Fibroblast of lung (primary cell): ENCODE measurements at regions not wholly inside any gene's neighbourhood (a gene's known extent, or its start where the extent isn't known, plus 50 kb on each side); places are given as distances from the start of the nearest gene placed in this dataset.
"Not testable (repeated sequence)": the region's sequence is repeated elsewhere in the genome, so short reads cannot be mapped to it uniquely, and the experiment has no call there.

Experiments
- DNase-seq, 2 donors: peaks; one replicate each; pipeline versions ENCODE4 v3.0.0 to v3.0.0-alpha.2; 2010; ENCODE audit warnings: low read depth in 2 of 2
- H2AFZ ChIP-seq: 2 replicates; pipeline ENCODE4 v1.5.1; 2012; ENCODE audit warnings: low read length, control low read depth, inconsistent platforms
- H3K27ac ChIP-seq: 2 replicates; pipeline ENCODE4 v1.5.1; 2011; ENCODE audit warnings: low read length, control low read depth; ENCODE audit not compliant: insufficient read depth
- H3K27me3 ChIP-seq: 2 replicates; pipeline ENCODE4 v1.5.1; 2011; ENCODE audit warnings: mild to moderate bottlenecking, low read length; ENCODE audit not compliant: control insufficient read depth, insufficient read depth
- H3K36me3 ChIP-seq: 2 replicates; pipeline ENCODE4 v1.5.1; 2011; ENCODE audit warnings: low read length; ENCODE audit not compliant: control insufficient read depth, insufficient read depth
- H3K4me1 ChIP-seq: 2 replicates; pipeline ENCODE4 v1.5.1; 2011; ENCODE audit warnings: low read length; ENCODE audit not compliant: control insufficient read depth, insufficient read depth; ENCODE audit errors: extremely low read depth
- H3K4me2 ChIP-seq: 2 replicates; pipeline ENCODE4 v1.5.1; 2011; ENCODE audit warnings: low read length, control low read depth; ENCODE audit not compliant: insufficient read depth; ENCODE audit errors: extremely low read depth
- H3K4me3 ChIP-seq, 4 experiments: fragments of 200-600 bp in 1 of 4; sonication (generic) in 1 of 4; replicated peaks in 1 of 4; 2 replicates each; pipeline ENCODE4 v1.5.1; 2011 to 2016; ENCODE audit warnings: low read length in 4 of 4, low read depth in 3 of 4, mild to moderate bottlenecking in 3 of 4, control low read depth in 2 of 4, inconsistent platforms in 1 of 4, mixed read lengths in 1 of 4; ENCODE audit not compliant: insufficient read depth in 1 of 4; ENCODE audit errors: control extremely low read depth in 1 of 4
- H3K79me2 ChIP-seq: 2 replicates; pipeline ENCODE4 v1.5.1; 2012; ENCODE audit warnings: mild to moderate bottlenecking, low read length, inconsistent platforms; ENCODE audit not compliant: control insufficient read depth, insufficient read depth
- H3K9ac ChIP-seq: 2 replicates; pipeline ENCODE4 v1.5.1; 2011; ENCODE audit warnings: mild to moderate bottlenecking, low read length, control low read depth; ENCODE audit not compliant: insufficient read depth
- H3K9me3 ChIP-seq: 2 replicates; pipeline ENCODE4 v1.5.1; 2012; ENCODE audit warnings: low read depth, low read length; ENCODE audit not compliant: control insufficient read depth, insufficient read depth
- H4K20me1 ChIP-seq: 2 replicates; pipeline ENCODE4 v1.5.1; 2011; ENCODE audit warnings: low read length; ENCODE audit not compliant: control insufficient read depth, insufficient read depth; ENCODE audit errors: extremely low read depth
- CTCF ChIP-seq, 2 donors: IDR thresholded peaks in 1 of 2; conservative IDR thresholded peaks in 1 of 2; 1 replicate in 1 of 2; 2 replicates in 1 of 2; pipeline ENCODE4 v1.5.1; 2011 to 2012; ENCODE audit warnings: low read length in 2 of 2, control low read depth in 1 of 2, inconsistent platforms in 1 of 2, low read depth in 1 of 2, mild to moderate bottlenecking in 1 of 2
- EZH2 ChIP-seq: IDR thresholded peaks from 2 replicates; pipeline ENCODE4 v1.5.1; 2012; ENCODE audit warnings: low read length, control low read depth, mild to moderate bottlenecking; ENCODE audit errors: missing control alignments

- Histone ChIP-seq H3K4me1 (no peaks in the 10 kb centered on the region), H3K9ac (no peak overlapping the region), H3K36me3 (no peaks in the 10 kb centered on the region), H2AFZ (no peak overlapping the region), H3K27me3 (no peaks in the 10 kb centered on the region), H3K4me2 (no peak overlapping the region), H3K79me2 (no peaks in the 10 kb centered on the region), H3K9me3 (no peaks in the 10 kb centered on the region), H3K27ac (no peak overlapping the region), H3K4me3 (no peak overlapping the region), H4K20me1 (no peaks in the 10 kb centered on the region)
- TF ChIP-seq CTCF (conservative IDR thresholded peaks at IDR 0.05 in 1 of 2, IDR thresholded peaks at IDR 0.05 in 1 of 2; ENCODE audit: low read depth in 1 of 2, low read length in 2 of 2) (no peak), EZH2 (no peak)
- DNase-seq, result no peak
Measured at GRCh38 chr15:81825136-81825535, 220.7 kb downstream of the MEX3B start.

- DNase-seq, H3K9me3 ChIP-seq, H3K9ac ChIP-seq, H3K4me3 ChIP-seq, H2AFZ ChIP-seq, H3K79me2 ChIP-seq, H3K27ac ChIP-seq, H3K27me3 ChIP-seq, H4K20me1 ChIP-seq, H3K4me2 ChIP-seq, H3K4me1 ChIP-seq, H3K36me3 ChIP-seq: not testable (repeated sequence)
Measured at GRCh38 chr15:81822587-81822986, 223.2 kb downstream of the MEX3B start.

- peak in 1 of 2 donors; percentile 72 for DNase-seq
- Histone ChIP-seq H3K9ac (no peak overlapping the region), H2AFZ (no peak overlapping the region), H4K20me1 (no peaks in the 10 kb centered on the region), H3K27ac (no peak overlapping the region), H3K79me2 (no peaks in the 10 kb centered on the region), H3K9me3 (no peaks in the 10 kb centered on the region), H3K4me1 (no peaks in the 10 kb centered on the region), H3K4me2 (no peak overlapping the region), H3K4me3 (no peak overlapping the region), H3K36me3 (no peaks in the 10 kb centered on the region), H3K27me3 (no peaks in the 10 kb centered on the region)
- TF ChIP-seq CTCF (conservative IDR thresholded peaks at IDR 0.05 in 1 of 2, IDR thresholded peaks at IDR 0.05 in 1 of 2; ENCODE audit: low read depth in 1 of 2, low read length in 2 of 2) (no peak), EZH2 (no peak)
Measured at GRCh38 chr15:81819924-81820635, 225.7 kb downstream of the MEX3B start.
